ENCODE measurements at regions not wholly inside any gene's neighbourhood (a gene's known extent, or its start where the extent isn't known, plus 50 kb on each side); places are given as distances from the start of the nearest gene placed in this dataset.

GRCh38 chr6:168210239-168211105, 109.1 kb downstream of the DACT2 start:
- H3K36me3 Mint-ChIP-seq (ENCODE audit: low read depth): no peaks in the 10 kb centered on the region
- no peak overlapping the region for H3K27ac Mint-ChIP-seq
- no peak for ATAC-seq (replicated peaks)
- H3K4me3 Mint-ChIP-seq: no peak overlapping the region
- H3K9me3 Mint-ChIP-seq: no peaks in the 10 kb centered on the region
- no peaks in the 10 kb centered on the region for H3K4me1 Mint-ChIP-seq
- peaks cover 9% of the 10 kb centered on the region for H3K27me3 Mint-ChIP-seq

GRCh38 chr6:168209420-168209819, 110.2 kb downstream of the DACT2 start:
- no peaks in the 10 kb centered on the region for H3K9me3 Mint-ChIP-seq
- no peak for ATAC-seq (replicated peaks)
- H3K4me3 Mint-ChIP-seq: no peak overlapping the region
- H3K36me3 Mint-ChIP-seq (ENCODE audit: low read depth): no peaks in the 10 kb centered on the region
- peaks cover 9% of the 10 kb centered on the region for H3K27me3 Mint-ChIP-seq
- no peak overlapping the region for H3K27ac Mint-ChIP-seq
- H3K4me1 Mint-ChIP-seq: no peaks in the 10 kb centered on the region

- no peaks in the 10 kb centered on the region for H3K36me3 Mint-ChIP-seq (ENCODE audit: low read depth)
- ATAC-seq (replicated peaks): no peak
These were observed 110.7 kb downstream of the DACT2 start for GRCh38 chr6:168208854-168209253.

GRCh38 chr6:168208402-168208801, 111.2 kb downstream of the DACT2 start:
- Mint-ChIP-seq H3K9me3 (no peaks in the 10 kb centered on the region), H3K27me3 (peaks cover 9% of the 10 kb centered on the region), H3K27ac (no peak overlapping the region), H3K36me3 (ENCODE audit: low read depth) (no peaks in the 10 kb centered on the region), H3K4me1 (no peaks in the 10 kb centered on the region), H3K4me3 (no peak overlapping the region)
- ATAC-seq (replicated peaks): no peak

More at GRCh38 chr6:168208854-168209253, 110.7 kb downstream of the DACT2 start:
- Mint-ChIP-seq H3K27ac (no peak overlapping the region), H3K4me1 (no peaks in the 10 kb centered on the region), H3K9me3 (no peaks in the 10 kb centered on the region), H3K4me3 (no peak overlapping the region), H3K27me3 (peaks cover 9% of the 10 kb centered on the region)

- Mint-ChIP-seq H3K27me3 (peaks cover 10% of the 10 kb centered on the region), H3K4me1 (no peaks in the 10 kb centered on the region), H3K36me3 (ENCODE audit: low read depth) (no peaks in the 10 kb centered on the region), H3K27ac (no peak overlapping the region), H3K4me3 (no peak overlapping the region), H3K9me3 (no peaks in the 10 kb centered on the region)
- no peak for ATAC-seq (replicated peaks)
These were observed 112.0 kb downstream of the DACT2 start for GRCh38 chr6:168207421-168208175.

- H3K4me3 Mint-ChIP-seq: no peak overlapping the region
- no peak for ATAC-seq (replicated peaks)
- H3K27ac Mint-ChIP-seq: no peak overlapping the region
- H3K9me3 Mint-ChIP-seq: no peaks in the 10 kb centered on the region
- H3K36me3 Mint-ChIP-seq (ENCODE audit: low read depth): no peaks in the 10 kb centered on the region
- H3K27me3 Mint-ChIP-seq: peaks cover 8% of the 10 kb centered on the region
- H3K4me1 Mint-ChIP-seq: no peaks in the 10 kb centered on the region
These were observed 112.8 kb downstream of the DACT2 start for GRCh38 chr6:168206661-168207274.

GRCh38 chr6:168206186-168206585, 113.4 kb downstream of the DACT2 start:
- H3K4me1 Mint-ChIP-seq: no peaks in the 10 kb centered on the region
- H3K27me3 Mint-ChIP-seq: peaks cover 8% of the 10 kb centered on the region
- H3K36me3 Mint-ChIP-seq (ENCODE audit: low read depth): no peaks in the 10 kb centered on the region
- no peak overlapping the region for H3K4me3 Mint-ChIP-seq
- no peak for ATAC-seq (replicated peaks)
- no peak overlapping the region for H3K27ac Mint-ChIP-seq
- H3K9me3 Mint-ChIP-seq: no peaks in the 10 kb centered on the region

GRCh38 chr6:168201799-168202198, 117.8 kb downstream of the DACT2 start:
- Mint-ChIP-seq H3K27me3 (peaks cover 9% of the 10 kb centered on the region), H3K4me1 (no peaks in the 10 kb centered on the region), H3K9me3 (no peaks in the 10 kb centered on the region), H3K36me3 (ENCODE audit: low read depth) (no peaks in the 10 kb centered on the region), H3K27ac (no peak overlapping the region), H3K4me3 (no peak overlapping the region)
- no peak for ATAC-seq (replicated peaks)

GRCh38 chr6:168201383-168201782, 118.2 kb downstream of the DACT2 start:
- Mint-ChIP-seq H3K27ac (no peak overlapping the region), H3K4me3 (no peak overlapping the region), H3K9me3 (no peaks in the 10 kb centered on the region), H3K27me3 (peaks cover 9% of the 10 kb centered on the region), H3K36me3 (ENCODE audit: low read depth) (no peaks in the 10 kb centered on the region), H3K4me1 (no peaks in the 10 kb centered on the region)
- no peak for ATAC-seq (replicated peaks)

GRCh38 chr6:168200571-168201134, 118.9 kb downstream of the DACT2 start:
- H3K4me3 Mint-ChIP-seq: no peak overlapping the region
- H3K27ac Mint-ChIP-seq: no peak overlapping the region
- H3K27me3 Mint-ChIP-seq: peaks cover 9% of the 10 kb centered on the region
- no peaks in the 10 kb centered on the region for H3K36me3 Mint-ChIP-seq (ENCODE audit: low read depth)
- ATAC-seq (replicated peaks): no peak
- no peaks in the 10 kb centered on the region for H3K9me3 Mint-ChIP-seq
- no peaks in the 10 kb centered on the region for H3K4me1 Mint-ChIP-seq

GRCh38 chr6:168198302-168199180, 119.5 kb upstream of the FRMD1 start:
- no peak for ATAC-seq (replicated peaks)
- Mint-ChIP-seq H3K27me3 (peaks cover 18% of the 10 kb centered on the region), H3K36me3 (ENCODE audit: low read depth) (no peaks in the 10 kb centered on the region)

GRCh38 chr6:168197636-168198301, 118.8 kb upstream of the FRMD1 start:
- Mint-ChIP-seq H3K4me1 (peaks cover 4% of the 10 kb centered on the region), H3K27ac (no peak overlapping the region), H3K4me3 (no peak overlapping the region)

More at GRCh38 chr6:168198302-168199180, 119.5 kb upstream of the FRMD1 start:
- Mint-ChIP-seq H3K4me3 (no peak overlapping the region), H3K27ac (no peak overlapping the region), H3K4me1 (peaks cover 4% of the 10 kb centered on the region), H3K9me3 (no peaks in the 10 kb centered on the region)

GRCh38 chr6:168196881-168197635, 118.0 kb upstream of the FRMD1 start:
- Mint-ChIP-seq H3K4me3 (no peak overlapping the region), H3K27ac (no peak overlapping the region), H3K27me3 (peaks cover 28% of the 10 kb centered on the region), H3K4me1 (peaks cover 4% of the 10 kb centered on the region), H3K9me3 (no peaks in the 10 kb centered on the region), H3K36me3 (ENCODE audit: low read depth) (no peaks in the 10 kb centered on the region)
- no peak for ATAC-seq (replicated peaks)

More at GRCh38 chr6:168197636-168198301, 118.8 kb upstream of the FRMD1 start:
- no peak for ATAC-seq (replicated peaks)
- peaks cover 25% of the 10 kb centered on the region for H3K27me3 Mint-ChIP-seq
- no peaks in the 10 kb centered on the region for H3K9me3 Mint-ChIP-seq
- no peaks in the 10 kb centered on the region for H3K36me3 Mint-ChIP-seq (ENCODE audit: low read depth)
